SK-N-SH (cell line): ENCODE measurements at regions not wholly inside any gene's neighbourhood (a gene's known extent, or its start where the extent isn't known, plus 50 kb on each side); places are given as distances from the start of the nearest gene placed in this dataset.

Experiments used
- CTCF ChIA-PET: fragments of 300-600, 350-600 bp; formaldehyde crosslinking; extraction: SDS; loops from one replicate; lab custom pipeline; 2021; lab: Yijun Ruan, JAX
- POLR2A ChIA-PET: fragments of 350-600 bp; sonication (Branson Sonifier 250); formaldehyde crosslinking; extraction: SDS; loops from one replicate; lab custom pipeline; 2020; ENCODE audit warnings: antibody characterized with exemption, inconsistent platforms; lab: Yijun Ruan, JAX
- DNase-seq: peaks from one replicate; pipeline ENCODE4 v3.0.0; 2012
- H2AFZ ChIP-seq: fragments of 200-600 bp; sonication (generic); 2 replicates; pipeline ENCODE4 v1.8.1; 2016; ENCODE audit warnings: antibody characterized with exemption, mild to moderate bottlenecking, low read depth
- H3F3A ChIP-seq: fragments of 200-600 bp; sonication (generic); replicated peaks from 2 replicates; pipeline ENCODE3; 2016; ENCODE audit warnings: antibody characterized with exemption, mild to moderate bottlenecking; ENCODE audit not compliant: insufficient read depth
- H3K27ac ChIP-seq, 2 experiments: fragments of 200-500 bp in 1 of 2; fragments of 200-600 bp in 1 of 2; sonication (Bioruptor generic) in 1 of 2; sonication (generic), shearing (Covaris generic) in 1 of 2; 2 replicates each; pipeline versions ENCODE4 v1.5.1 to v1.6.1; 2014 to 2016; ENCODE audit warnings: low read depth in 2 of 2, inconsistent platforms in 1 of 2, low read length in 1 of 2, mild to moderate bottlenecking in 1 of 2, mixed read lengths in 1 of 2
- H3K27me3 ChIP-seq: fragments of 200-600 bp; sonication (generic), shearing (Covaris generic); 2 replicates; pipeline ENCODE4 v1.6.1; 2016; ENCODE audit warnings: mixed run types; ENCODE audit not compliant: insufficient read depth
- H3K36me3 ChIP-seq, 2 experiments: fragments of 200-500 bp in 1 of 2; fragments of 200-600 bp in 1 of 2; sonication (Bioruptor generic) in 1 of 2; sonication (generic) in 1 of 2; replicated peaks in 1 of 2; 2 replicates each; pipeline versions ENCODE3 to v1.5.1; 2014 to 2016; ENCODE audit warnings: low read length in 1 of 2, mild to moderate bottlenecking in 1 of 2; ENCODE audit not compliant: insufficient read depth in 2 of 2, control insufficient read depth in 1 of 2
- H3K4me1 ChIP-seq, 2 experiments: fragments of 200-500 bp in 1 of 2; fragments of 200-600 bp in 1 of 2; sonication (Bioruptor generic) in 1 of 2; sonication (generic), shearing (Covaris generic) in 1 of 2; 2 replicates each; pipeline versions ENCODE4 v1.5.1 to v1.6.1; 2014 to 2016; ENCODE audit warnings: low read depth in 1 of 2, low read length in 1 of 2, mixed run types in 1 of 2; ENCODE audit not compliant: insufficient read depth in 2 of 2, control insufficient read depth in 1 of 2
- H3K4me2 ChIP-seq: fragments of 200-600 bp; sonication (generic), shearing (Covaris generic); 2 replicates; pipeline ENCODE4 v1.6.1; 2017; ENCODE audit warnings: mixed run types
- H3K4me3 ChIP-seq, 2 experiments: fragments of 200-500 bp in 1 of 2; fragments of 200-600 bp in 1 of 2; sonication (Bioruptor generic) in 1 of 2; sonication (generic), shearing (Covaris generic) in 1 of 2; 2 replicates each; pipeline versions ENCODE4 v1.5.1 to v1.8.1; 2014 to 2016; ENCODE audit warnings: low read depth in 2 of 2, inconsistent platforms in 1 of 2, low read length in 1 of 2, mild to moderate bottlenecking in 1 of 2, mixed read lengths in 1 of 2, moderate library complexity in 1 of 2
- H3K79me2 ChIP-seq: fragments of 200-600 bp; sonication (generic); 2 replicates; pipeline ENCODE4 v1.8.1; 2017; ENCODE audit warnings: mild to moderate bottlenecking; ENCODE audit not compliant: insufficient read depth
- H3K9ac ChIP-seq: fragments of 200-600 bp; sonication (generic); 2 replicates; pipeline ENCODE4 v1.6.1; 2017; ENCODE audit warnings: mixed run types
- H3K9me2 ChIP-seq: fragments of 200-600 bp; sonication (generic); 2 replicates; pipeline ENCODE4 v1.6.1; 2017; ENCODE audit warnings: mixed run types
- H3K9me3 ChIP-seq: fragments of 200-600 bp; sonication (generic); 2 replicates; pipeline ENCODE4 v1.6.1; 2017; ENCODE audit warnings: mixed run types, mild to moderate bottlenecking, moderate library complexity
- H4K20me1 ChIP-seq: fragments of 200-600 bp; sonication (generic); 2 replicates; pipeline ENCODE4 v1.6.1; 2017; ENCODE audit warnings: mild to moderate bottlenecking, mixed run types; ENCODE audit not compliant: insufficient read depth
- FOSL2 ChIP-seq: IDR thresholded peaks from 2 replicates; pipeline ENCODE4 v1.4.0; 2012; ENCODE audit warnings: low read depth, mild to moderate bottlenecking, moderate library complexity, borderline replicate concordance
- JUND ChIP-seq: IDR thresholded peaks from 2 replicates; pipeline ENCODE4 v1.4.0; 2012
- RCOR1 ChIP-seq: fragments of 150-350 bp; IDR thresholded peaks from 2 replicates; pipeline ENCODE4 v1.6.1; 2017; ENCODE audit warnings: antibody characterized with exemption, low read length
- TAF1 ChIP-seq: IDR thresholded peaks from 2 replicates; pipeline ENCODE4 v1.6.1; 2012; ENCODE audit warnings: low read depth, mild to moderate bottlenecking, low read length, moderate library complexity, borderline replicate concordance
- TEAD4 ChIP-seq: IDR thresholded peaks from 2 replicates; pipeline ENCODE4 v1.4.0; 2012; ENCODE audit warnings: mild to moderate bottlenecking, borderline replicate concordance; ENCODE audit not compliant: insufficient read depth
- WGBS: methylation state at CpG from one replicate; pipeline ENCODE4 v1.1.6; 2017; ENCODE audit warnings: low lambda C conversion rate; 5-methylcytosine and 5-hydroxymethylcytosine counted together
- TF ChIP-seq, protein P1 (sequence below): IDR thresholded peaks from 2 replicates; pipeline ENCODE4 v1.4.0; 2012; ENCODE audit warnings: low read depth, borderline replicate concordance
- TF ChIP-seq, protein P2 (sequence below): fragments of 200-600 bp; sonication (generic); IDR thresholded peaks from 2 replicates; pipeline ENCODE4 v1.6.1; 2017; ENCODE audit warnings: antibody characterized with exemption, mild to moderate bottlenecking, moderate library complexity
- TF ChIP-seq, protein P3 (sequence below): IDR thresholded peaks from 2 replicates; pipeline ENCODE4 v1.4.0; 2012; ENCODE audit warnings: low read depth, borderline replicate concordance

DNA sequence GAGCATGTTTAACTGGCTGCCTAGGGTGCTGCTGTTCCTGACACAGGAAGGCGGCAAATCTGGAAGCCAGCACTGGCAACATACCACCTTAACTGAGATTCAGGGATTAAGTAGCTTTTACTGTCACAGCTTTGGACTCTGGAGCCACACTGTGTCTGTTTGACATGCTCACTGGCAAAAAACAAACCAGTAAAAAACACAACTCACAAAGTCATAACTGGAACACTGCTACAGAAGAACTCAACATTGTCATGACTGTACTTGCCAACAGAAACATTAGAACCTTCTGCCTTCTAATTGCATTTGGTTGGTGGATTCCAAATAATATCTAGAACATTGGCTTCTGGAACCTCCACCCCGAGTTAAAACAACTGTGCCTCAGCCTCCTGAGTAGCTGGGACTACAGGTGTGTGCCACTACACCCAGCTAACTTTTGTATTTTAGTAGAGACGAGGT, 117.6 kb downstream of the TTC6 start (continued):
- TF ChIP-seq, protein P1, sequence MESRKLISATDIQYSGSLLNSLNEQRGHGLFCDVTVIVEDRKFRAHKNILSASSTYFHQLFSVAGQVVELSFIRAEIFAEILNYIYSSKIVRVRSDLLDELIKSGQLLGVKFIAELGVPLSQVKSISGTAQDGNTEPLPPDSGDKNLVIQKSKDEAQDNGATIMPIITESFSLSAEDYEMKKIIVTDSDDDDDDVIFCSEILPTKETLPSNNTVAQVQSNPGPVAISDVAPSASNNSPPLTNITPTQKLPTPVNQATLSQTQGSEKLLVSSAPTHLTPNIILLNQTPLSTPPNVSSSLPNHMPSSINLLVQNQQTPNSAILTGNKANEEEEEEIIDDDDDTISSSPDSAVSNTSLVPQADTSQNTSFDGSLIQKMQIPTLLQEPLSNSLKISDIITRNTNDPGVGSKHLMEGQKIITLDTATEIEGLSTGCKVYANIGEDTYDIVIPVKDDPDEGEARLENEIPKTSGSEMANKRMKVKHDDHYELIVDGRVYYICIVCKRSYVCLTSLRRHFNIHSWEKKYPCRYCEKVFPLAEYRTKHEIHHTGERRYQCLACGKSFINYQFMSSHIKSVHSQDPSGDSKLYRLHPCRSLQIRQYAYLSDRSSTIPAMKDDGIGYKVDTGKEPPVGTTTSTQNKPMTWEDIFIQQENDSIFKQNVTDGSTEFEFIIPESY, result no peak
- TF ChIP-seq JUND, result no peak
- TF ChIP-seq, all 33 proteins: peak for 0

DNA sequence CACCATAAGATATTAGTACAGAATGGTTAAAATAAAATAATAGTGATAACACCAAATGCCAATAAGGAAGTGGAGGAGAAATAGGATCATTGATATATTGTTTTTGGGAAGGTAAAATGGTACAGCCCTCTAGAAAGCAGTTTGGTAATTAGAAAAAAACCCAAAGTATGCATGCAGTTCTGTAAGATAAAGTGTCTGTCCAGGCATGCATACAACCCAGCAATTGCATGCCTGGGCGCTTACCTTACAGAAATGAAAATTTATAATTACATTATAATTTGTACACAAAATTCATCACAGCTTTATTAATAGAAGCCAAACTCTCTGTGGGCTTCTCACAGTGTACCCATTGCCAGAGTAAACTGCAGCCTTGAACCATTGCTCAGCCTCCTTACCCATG, 124.7 kb downstream of the TTC6 start:
- H2AFZ ChIP-seq, result no peak overlapping the region
- H3K9ac ChIP-seq, result no peak overlapping the region
- no peaks in the 10 kb centered on the region for H3K27me3 ChIP-seq
- DNase-seq, result no peak
- CTCF ChIA-PET, result no interaction called here
- TF ChIP-seq FOSL2 (no peak), RCOR1 (no peak), TEAD4 (no peak), TAF1 (no peak)
- TF ChIP-seq, protein P2, sequence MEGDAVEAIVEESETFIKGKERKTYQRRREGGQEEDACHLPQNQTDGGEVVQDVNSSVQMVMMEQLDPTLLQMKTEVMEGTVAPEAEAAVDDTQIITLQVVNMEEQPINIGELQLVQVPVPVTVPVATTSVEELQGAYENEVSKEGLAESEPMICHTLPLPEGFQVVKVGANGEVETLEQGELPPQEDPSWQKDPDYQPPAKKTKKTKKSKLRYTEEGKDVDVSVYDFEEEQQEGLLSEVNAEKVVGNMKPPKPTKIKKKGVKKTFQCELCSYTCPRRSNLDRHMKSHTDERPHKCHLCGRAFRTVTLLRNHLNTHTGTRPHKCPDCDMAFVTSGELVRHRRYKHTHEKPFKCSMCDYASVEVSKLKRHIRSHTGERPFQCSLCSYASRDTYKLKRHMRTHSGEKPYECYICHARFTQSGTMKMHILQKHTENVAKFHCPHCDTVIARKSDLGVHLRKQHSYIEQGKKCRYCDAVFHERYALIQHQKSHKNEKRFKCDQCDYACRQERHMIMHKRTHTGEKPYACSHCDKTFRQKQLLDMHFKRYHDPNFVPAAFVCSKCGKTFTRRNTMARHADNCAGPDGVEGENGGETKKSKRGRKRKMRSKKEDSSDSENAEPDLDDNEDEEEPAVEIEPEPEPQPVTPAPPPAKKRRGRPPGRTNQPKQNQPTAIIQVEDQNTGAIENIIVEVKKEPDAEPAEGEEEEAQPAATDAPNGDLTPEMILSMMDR, result no peak
- TF ChIP-seq, protein P1, result no peak
- TF ChIP-seq, protein P3, sequence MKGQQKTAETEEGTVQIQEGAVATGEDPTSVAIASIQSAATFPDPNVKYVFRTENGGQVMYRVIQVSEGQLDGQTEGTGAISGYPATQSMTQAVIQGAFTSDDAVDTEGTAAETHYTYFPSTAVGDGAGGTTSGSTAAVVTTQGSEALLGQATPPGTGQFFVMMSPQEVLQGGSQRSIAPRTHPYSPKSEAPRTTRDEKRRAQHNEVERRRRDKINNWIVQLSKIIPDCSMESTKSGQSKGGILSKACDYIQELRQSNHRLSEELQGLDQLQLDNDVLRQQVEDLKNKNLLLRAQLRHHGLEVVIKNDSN, result no peak
- whole genome bisulfite sequencing, result 22% methylated on average over 1 of the region's 1 CpG
- no peaks in the 10 kb centered on the region for H3K36me3 ChIP-seq
- H3K79me2 ChIP-seq, result no peaks in the 10 kb centered on the region
- H3K9me3 ChIP-seq, result no peaks in the 10 kb centered on the region
- H4K20me1 ChIP-seq, result no peaks in the 10 kb centered on the region
- POLR2A ChIA-PET, result no interaction called here
- H3K4me2 ChIP-seq, result no peak overlapping the region
- no peak overlapping the region for H3K4me3 ChIP-seq
- H3K4me1 ChIP-seq, result no peaks in the 10 kb centered on the region
- H3K27ac ChIP-seq, result no peak overlapping the region
- H3K9me2 ChIP-seq, result no peaks in the 10 kb centered on the region
- H3F3A ChIP-seq, result no peaks in the 10 kb centered on the region
